ENCODE measurements at regions not wholly inside any gene's neighbourhood (a gene's known extent, or its start where the extent isn't known, plus 50 kb on each side); places are given as distances from the start of the nearest gene placed in this dataset.

DNA sequence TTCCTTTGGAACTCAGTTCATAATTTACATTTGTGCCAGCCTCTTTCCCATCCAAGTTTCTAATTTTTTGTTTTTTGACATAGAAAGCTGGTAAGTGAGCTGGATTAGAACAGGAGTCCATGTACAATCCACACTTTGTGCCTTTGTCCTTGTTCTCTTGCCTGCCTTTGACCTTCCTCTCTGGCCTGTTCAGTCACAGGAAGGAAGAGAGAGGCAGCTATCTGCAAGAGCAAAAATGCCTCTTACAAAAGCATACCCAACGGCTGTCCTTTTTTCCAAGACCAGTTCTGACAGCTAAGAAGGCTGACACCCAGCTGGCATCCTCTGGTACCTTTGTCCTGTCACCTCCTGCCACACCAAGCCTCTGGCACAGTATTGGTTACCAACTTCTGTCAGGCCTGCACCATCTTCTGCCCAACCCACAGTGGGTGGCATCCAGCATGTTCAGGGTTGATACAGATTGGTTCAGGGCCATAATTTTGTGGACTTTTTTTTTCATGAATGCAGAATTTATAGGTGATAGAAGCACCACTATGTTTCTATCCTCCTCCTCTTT, 133.7 kb upstream of the KLF14 start:
- Mint-ChIP-seq H3K9me3 (peaks cover 0 to 1% (median 0%) of the 10 kb centered on the region in 7 donors), H3K27me3 (ENCODE audit: low read depth in 3 of 3) (peaks cover 0 to 3% (median 0%) of the 10 kb centered on the region in 3 donors), H3K27ac (no peak overlapping the region), H3K36me3 (peaks cover 14 to 16% of the 10 kb centered on the region in 2 donors), H3K4me1 (no peaks in the 10 kb centered on the region), H3K4me3 (no peak overlapping the region)
- Histone ChIP-seq H3K27ac (ENCODE audit: low read depth in 1 of 2, low read length in 2 of 2) (no peak overlapping the region), H3K79me2 (ENCODE audit: insufficient read depth, low read length) (no peaks in the 10 kb centered on the region), H3K9ac (ENCODE audit: insufficient read depth, low read length, poor library complexity, severe bottlenecking) (no peak overlapping the region), H3K27me3 (ENCODE audit: control insufficient read depth in 2 of 2, insufficient read depth in 2 of 2, low read length in 2 of 2) (no peaks in the 10 kb centered on the region), H3K9me3 (replicated peaks in 1 of 2; ENCODE audit: control insufficient read depth in 1 of 2, insufficient read depth in 1 of 2, low read length in 2 of 2) (no peaks in the 10 kb centered on the region), H4K20me1 (ENCODE audit: insufficient read depth, low read length) (no peaks in the 10 kb centered on the region), H3K36me3 (replicated peaks in 1 of 2; ENCODE audit: control insufficient read depth in 1 of 2, insufficient read depth in 2 of 2, low read length in 2 of 2) (peaks cover 2 to 13% of the 10 kb centered on the region in 2 donors), H3K4me3 (replicated peaks in 1 of 3; ENCODE audit: low read depth in 2 of 3, low read length in 3 of 3) (no peak overlapping the region), H2AFZ (ENCODE audit: insufficient read depth, low read depth, low read length, poor library complexity, severe bottlenecking) (no peak overlapping the region), H3K4me1 (ENCODE audit: control insufficient read depth in 1 of 2, insufficient read depth in 2 of 2, low read length in 2 of 2) (no peaks in the 10 kb centered on the region), H3K4me2 (replicated peaks; ENCODE audit: extremely low read depth, low read length, poor library complexity, severe bottlenecking) (no peak overlapping the region)
- intact Hi-C loops (cut with micrococcal nuclease) = no loop called here
- no peak for DNase-seq
- TF ChIP-seq, protein P1, sequence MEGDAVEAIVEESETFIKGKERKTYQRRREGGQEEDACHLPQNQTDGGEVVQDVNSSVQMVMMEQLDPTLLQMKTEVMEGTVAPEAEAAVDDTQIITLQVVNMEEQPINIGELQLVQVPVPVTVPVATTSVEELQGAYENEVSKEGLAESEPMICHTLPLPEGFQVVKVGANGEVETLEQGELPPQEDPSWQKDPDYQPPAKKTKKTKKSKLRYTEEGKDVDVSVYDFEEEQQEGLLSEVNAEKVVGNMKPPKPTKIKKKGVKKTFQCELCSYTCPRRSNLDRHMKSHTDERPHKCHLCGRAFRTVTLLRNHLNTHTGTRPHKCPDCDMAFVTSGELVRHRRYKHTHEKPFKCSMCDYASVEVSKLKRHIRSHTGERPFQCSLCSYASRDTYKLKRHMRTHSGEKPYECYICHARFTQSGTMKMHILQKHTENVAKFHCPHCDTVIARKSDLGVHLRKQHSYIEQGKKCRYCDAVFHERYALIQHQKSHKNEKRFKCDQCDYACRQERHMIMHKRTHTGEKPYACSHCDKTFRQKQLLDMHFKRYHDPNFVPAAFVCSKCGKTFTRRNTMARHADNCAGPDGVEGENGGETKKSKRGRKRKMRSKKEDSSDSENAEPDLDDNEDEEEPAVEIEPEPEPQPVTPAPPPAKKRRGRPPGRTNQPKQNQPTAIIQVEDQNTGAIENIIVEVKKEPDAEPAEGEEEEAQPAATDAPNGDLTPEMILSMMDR (IDR thresholded peaks at IDR 0.05) = no peak
- 83% methylated on average over 1 of the region's 1 CpG for WGBS (ENCODE audit: insufficient coverage)

- no peak overlapping the region for H3K4me3 Mint-ChIP-seq
- H3K36me3 Mint-ChIP-seq = peaks cover 14 to 17% of the 10 kb centered on the region in 2 donors
- intact Hi-C loops (cut with micrococcal nuclease) = no loop called here
These were observed 134.1 kb upstream of the KLF14 start for GRCh38 chr7:130868139-130868538.

More at GRCh38 chr7:130868139-130868538, 134.1 kb upstream of the KLF14 start:
- H3K79me2 ChIP-seq (ENCODE audit: insufficient read depth, low read length) = no peaks in the 10 kb centered on the region
- no peaks in the 10 kb centered on the region for H3K4me1 ChIP-seq (ENCODE audit: control insufficient read depth in 1 of 2, insufficient read depth in 2 of 2, low read length in 2 of 2)
- no peaks in the 10 kb centered on the region for H3K27me3 ChIP-seq (ENCODE audit: control insufficient read depth in 2 of 2, insufficient read depth in 2 of 2, low read length in 2 of 2)
- H3K4me3 ChIP-seq (replicated peaks in 1 of 3; ENCODE audit: low read depth in 2 of 3, low read length in 3 of 3) = no peak overlapping the region
- no peak overlapping the region for H3K4me2 ChIP-seq (replicated peaks; ENCODE audit: extremely low read depth, low read length, poor library complexity, severe bottlenecking)
- 98% methylated on average over 4 of the region's 6 CpGs for WGBS (ENCODE audit: insufficient coverage)
- Mint-ChIP-seq H3K27me3 (ENCODE audit: low read depth in 3 of 3) (peaks cover 0 to 3% (median 0%) of the 10 kb centered on the region in 3 donors), H3K27ac (no peak overlapping the region), H3K9me3 (no peaks in the 10 kb centered on the region), H3K4me1 (no peaks in the 10 kb centered on the region)
- TF ChIP-seq, protein P1 (IDR thresholded peaks at IDR 0.05) = no peak
- no peaks in the 10 kb centered on the region for H4K20me1 ChIP-seq (ENCODE audit: insufficient read depth, low read length)
- H3K27ac ChIP-seq (ENCODE audit: low read depth in 1 of 2, low read length in 2 of 2) = no peak overlapping the region
- H2AFZ ChIP-seq (ENCODE audit: insufficient read depth, low read depth, low read length, poor library complexity, severe bottlenecking) = no peak overlapping the region
- no peak for DNase-seq
- no peak overlapping the region for H3K9ac ChIP-seq (ENCODE audit: insufficient read depth, low read length, poor library complexity, severe bottlenecking)
- H3K36me3 ChIP-seq (replicated peaks in 1 of 2; ENCODE audit: control insufficient read depth in 1 of 2, insufficient read depth in 2 of 2, low read length in 2 of 2) = peaks cover 2 to 13% of the 10 kb centered on the region in 2 donors
- H3K9me3 ChIP-seq (replicated peaks in 1 of 2; ENCODE audit: control insufficient read depth in 1 of 2, insufficient read depth in 1 of 2, low read length in 2 of 2) = no peaks in the 10 kb centered on the region

Data from CD14-positive monocyte (primary cell).